PC-9 (cell line): ENCODE measurements at regions not wholly inside any gene's neighbourhood (a gene's known extent, or its start where the extent isn't known, plus 50 kb on each side); places are given as distances from the start of the nearest gene placed in this dataset.

ENCODE experiments used
- CTCF ChIP-seq: fragments of 200-600 bp; sonication (generic); conservative IDR thresholded peaks from 2 replicates; pipeline ENCODE4 v1.6.1; 2017; ENCODE audit warnings: mixed run types, antibody characterized with exemption, mild to moderate bottlenecking, moderate library complexity
- EZH2 ChIP-seq: fragments of 200-600 bp; sonication (generic); IDR thresholded peaks from 2 replicates; pipeline ENCODE4 v1.8.0; 2017; ENCODE audit warnings: antibody characterized with exemption, low read depth

- TF ChIP-seq CTCF (no peak), EZH2 (no peak)
Measured at GRCh38 chr4:181224852-181225251, 1018.4 kb upstream of the TENM3 start.
